SK-N-DZ (cell line): ENCODE measurements at regions not wholly inside any gene's neighbourhood (a gene's known extent, or its start where the extent isn't known, plus 50 kb on each side); places are given as distances from the start of the nearest gene placed in this dataset.
"Not testable (repeated sequence)": the region's sequence is repeated elsewhere in the genome, so short reads cannot be mapped to it uniquely, and the experiment has no call there.

Experiments used
- DNase-seq: peaks from one replicate; pipeline ENCODE4 v3.0.0-alpha.2; 2015; ENCODE audit warnings: low spot score

DNA sequence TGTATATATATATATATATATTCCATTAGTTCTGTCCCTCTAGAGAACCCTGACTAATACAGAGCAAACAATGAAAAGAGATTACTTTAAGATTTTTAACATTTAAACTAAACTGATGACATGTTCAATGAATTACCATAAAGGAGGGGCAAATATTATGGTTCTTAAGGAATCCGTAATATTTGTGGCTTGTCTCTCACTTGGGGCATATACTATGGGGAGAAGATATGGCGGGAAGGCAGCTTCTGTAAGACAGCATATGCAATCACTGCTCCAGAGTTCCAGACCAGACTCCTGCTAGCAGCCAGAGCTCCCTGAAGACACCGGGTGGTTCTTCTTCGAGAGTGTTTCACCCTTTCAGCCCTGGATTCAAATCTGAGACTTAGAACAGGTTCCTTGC lies 321.1 kb upstream of the NT5E start:
- no peak for DNase-seq

DNA sequence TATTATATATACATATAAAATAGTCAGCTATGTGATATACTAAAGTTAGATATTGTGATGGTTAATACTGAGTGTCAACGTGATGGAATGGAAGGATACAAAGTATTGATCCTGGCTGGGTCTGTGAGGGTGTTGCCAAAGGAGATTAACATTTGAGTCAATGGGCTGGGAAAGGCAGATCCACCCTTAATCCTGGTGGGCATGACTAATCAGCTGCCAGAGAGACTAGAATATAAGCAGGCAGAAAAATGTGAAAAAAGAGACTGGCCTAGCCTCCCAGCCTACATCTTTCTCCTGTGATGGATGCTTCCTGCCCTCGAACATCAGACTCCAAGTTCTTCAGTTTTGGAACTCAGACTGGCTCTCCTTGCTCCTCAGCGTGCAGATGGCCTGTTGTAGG lies 321.6 kb upstream of the NT5E start:
- not testable (repeated sequence) for DNase-seq

DNA sequence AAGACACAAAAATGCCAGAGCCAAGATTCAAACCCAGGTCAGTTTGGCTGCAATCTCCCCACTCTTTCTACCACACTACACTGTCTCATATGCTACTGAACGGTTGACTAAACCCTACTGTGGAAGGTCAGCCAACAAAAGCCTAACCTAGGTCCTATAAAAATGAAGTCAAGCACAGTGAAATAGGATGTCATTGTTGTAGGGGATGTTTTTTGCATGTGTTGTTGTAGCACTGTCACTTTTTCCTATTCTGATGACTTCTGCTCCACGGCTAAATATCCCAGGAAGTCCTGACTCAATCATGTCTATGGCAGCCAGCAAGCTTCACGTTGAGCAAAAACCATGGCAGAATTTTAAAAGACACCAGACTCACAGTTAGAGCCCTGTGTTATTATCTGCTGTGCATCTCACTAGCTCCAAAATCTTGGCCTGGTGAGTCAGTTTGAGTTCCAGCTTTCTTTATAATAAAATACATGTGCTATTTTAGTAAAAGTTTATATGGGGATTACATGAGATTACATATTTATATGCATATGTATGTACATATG lies 322.1 kb upstream of the NT5E start:
- no peak for DNase-seq

DNA sequence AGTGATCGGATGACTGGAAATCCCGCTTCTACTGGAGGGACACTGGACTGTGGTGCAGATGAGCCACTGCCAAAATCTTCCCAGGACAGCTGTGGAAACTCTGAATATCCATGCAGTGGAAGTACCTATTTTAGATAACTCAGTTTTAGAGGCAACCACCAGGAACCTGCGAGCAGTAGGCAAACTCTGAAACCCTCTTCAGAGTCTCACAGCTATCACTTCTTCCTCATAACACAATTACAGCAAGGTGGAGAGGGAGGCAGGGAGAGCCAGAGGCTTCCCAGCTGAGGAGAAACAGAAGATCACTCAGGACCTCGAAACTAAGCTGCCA lies 322.8 kb upstream of the NT5E start:
- no peak for DNase-seq

DNA sequence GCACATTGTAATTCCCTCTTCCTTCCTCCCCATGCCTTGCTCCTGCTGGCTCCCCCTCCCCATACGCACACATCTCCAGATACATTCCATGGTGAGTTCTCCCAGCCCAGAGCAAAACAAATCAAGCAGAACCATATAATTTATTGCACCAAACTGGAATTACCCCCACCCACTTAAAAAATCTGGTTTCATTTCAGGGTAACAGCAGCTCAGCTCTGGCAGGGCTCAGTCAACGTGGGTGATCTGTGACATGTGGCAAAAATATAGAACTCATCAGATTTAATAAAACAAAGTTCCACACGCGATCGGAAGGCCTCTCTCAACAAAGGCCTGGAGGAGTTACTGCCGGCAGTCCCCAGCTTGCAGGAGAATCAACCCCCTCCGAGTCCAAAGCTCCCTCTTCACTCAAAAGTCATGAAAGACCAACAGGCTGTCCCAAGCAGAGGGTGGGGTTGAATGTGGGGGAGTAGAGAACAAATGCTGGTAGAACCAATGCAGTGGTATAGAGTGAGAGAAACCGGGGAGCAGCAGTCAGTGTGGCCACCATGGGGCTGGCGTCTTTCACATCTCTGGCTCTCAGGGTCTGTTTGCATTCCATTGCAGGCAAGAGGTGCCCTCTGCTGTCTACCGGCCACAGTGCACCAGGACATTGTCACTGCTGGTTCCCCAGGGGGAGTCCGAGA lies 323.3 kb upstream of the NT5E start:
- peak; percentile 77 for DNase-seq

DNA sequence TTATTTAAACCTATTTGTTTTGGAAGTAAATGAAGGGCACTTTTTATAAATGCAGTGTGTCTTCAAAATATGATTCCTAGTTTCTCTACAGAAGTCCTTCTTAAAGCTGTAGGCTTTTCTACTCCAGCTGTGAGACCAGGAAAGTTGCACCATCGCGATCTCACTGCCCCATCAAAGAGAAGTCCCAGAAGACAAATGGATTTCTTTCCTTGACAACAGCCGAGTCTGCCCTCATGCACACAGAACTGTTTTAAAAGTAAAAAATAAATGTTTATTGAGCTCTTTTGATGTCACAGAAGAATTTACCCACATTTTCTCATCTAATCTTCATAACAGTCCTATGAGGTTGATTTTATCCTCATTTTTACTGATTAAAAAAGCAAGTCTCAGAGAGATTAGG lies 324.4 kb upstream of the NT5E start:
- DNase-seq: no peak

DNA sequence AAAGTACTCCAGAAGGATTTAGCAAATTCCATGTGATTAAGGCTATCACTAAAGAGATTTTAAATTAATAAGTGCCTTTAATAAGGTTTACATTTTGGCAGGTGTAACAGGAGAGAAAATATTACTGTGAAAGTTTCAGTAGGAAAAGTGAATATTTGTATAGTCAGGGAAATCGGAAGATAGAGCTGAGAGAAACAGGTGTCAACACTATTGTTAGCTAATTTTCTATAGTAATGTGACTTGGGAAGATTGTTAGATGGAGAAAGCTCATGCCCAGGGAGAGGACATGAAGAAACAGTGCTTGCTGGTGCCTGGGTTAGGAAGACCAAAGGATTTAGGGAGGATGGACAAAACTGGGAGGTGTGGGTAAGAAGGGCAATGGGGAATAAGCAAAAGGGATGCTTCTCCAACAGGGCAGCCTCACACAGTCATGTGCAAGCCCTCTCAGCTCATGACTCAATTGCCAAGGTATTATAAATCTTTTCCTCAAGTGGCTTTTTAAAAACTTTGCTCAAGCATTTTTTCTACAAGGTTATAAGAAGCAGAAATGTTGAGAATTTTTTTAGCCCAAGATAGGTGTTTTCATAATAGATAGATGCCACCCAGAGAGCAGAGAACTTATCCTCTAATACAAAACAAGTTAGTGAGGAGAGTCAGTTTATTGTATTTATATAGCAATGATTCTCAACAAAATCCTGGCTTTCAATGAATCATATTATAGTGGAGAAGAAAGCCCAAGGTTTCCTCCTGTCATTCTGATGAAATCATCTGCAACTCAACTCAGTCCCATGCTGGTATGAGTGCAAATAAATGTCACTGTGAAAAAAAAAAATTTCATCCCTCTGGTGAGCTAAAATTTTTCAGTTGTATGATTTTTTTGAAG lies 325.2 kb upstream of the NT5E start:
- no peak for DNase-seq

DNA sequence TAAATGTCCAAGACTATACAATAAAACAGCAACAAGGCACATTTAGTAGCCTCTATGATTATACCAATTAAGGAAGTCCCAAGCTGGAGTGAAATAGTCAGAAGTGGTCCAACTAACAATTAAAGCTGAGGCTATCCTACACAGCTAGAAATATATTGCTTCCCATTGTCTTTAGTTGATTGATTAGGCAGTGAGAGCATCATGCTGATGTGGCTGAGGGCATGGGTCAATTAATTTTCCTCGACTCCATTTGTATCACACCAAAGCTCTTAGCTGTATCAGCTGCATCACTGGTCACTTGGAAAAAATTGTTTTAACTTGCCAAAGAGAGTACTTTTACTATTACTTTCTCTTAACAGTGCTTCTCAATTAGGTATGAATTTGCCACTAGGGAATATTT lies 328.7 kb upstream of the NT5E start:
- no peak for DNase-seq

DNA sequence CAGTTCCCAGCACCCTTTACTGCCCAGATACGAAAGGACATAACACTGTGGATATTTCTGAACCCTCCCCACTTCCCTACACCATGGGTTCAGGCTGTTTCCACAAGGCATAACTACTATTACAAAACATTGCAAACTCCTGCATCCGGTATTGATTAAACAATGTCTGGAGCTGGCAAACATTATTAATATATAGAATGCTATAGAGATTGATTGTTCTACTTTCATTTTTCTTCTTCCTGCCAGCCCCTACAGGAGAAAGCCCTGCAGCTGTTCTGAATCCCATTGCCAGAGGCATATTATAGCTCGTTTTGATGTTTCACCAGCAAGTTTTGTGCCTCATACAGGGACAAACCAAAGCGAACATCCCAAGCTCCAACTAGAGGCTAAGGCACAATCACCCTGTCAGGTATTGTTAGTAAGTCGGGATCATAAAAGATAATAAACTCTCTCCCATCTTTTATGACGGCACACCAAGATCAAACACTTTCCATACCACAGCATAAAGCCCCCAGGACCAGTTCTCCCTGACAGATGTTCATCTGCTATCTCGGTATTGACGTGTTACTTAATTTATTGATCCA lies 331.1 kb upstream of the NT5E start:
- DNase-seq: no peak

DNA sequence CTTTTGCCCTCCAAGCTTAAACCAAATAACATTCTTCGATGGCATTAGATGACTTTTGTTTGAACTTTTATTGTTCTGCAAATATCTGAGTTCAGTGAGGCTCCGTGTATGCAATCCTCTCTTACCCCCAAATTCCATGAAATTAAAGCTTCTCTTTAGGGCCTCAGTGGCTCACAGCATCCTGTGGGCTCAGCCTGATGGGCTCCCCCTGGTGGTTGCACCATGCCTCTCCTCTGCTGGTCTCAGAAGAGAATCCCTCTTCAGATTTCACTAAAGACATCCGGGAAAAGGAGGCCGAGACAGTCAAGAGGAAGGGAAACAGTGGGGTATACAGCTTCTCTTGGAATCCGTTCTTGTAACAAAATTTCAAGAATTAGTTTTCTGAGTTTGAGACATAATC lies 331.6 kb upstream of the NT5E start:
- no peak for DNase-seq

DNA sequence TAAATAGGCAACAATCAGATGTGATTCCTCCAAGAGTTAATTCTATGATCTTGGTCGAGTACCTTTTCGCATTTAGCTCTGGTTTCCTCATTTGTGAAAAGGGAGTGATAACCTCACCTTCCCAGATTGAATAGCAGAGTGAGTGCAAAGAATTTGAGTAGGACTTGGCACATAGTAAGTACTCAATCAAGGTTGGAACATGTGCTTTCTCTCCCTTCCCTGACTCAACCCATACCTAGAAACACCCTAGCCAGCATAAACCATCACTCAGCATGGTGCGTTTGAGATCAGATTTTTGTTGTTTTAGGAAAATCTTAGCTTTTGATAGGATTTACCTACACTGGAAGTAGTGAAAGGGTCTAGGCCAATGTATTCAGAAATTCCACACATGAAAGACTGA lies 333.4 kb upstream of the NT5E start:
- no peak for DNase-seq

DNA sequence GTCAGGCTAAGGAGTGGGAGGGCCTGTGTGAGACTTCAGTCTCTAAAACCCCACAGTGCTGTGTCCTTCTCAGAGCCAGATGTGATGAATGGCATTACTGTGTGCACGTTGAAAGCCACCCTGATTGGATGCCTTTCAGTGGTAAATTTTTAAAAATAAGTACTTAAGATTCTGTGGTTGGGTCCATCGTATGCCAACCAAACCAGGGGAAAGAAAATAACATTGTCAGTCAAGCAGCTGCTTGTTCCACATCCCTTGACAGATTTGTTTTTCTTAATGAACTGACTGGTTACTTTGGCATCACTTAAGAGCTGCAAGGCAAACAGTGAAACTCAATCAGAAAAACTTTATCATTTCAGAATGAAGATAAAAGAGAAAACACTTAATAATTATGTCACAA lies 334.0 kb upstream of the NT5E start:
- no peak for DNase-seq

DNA sequence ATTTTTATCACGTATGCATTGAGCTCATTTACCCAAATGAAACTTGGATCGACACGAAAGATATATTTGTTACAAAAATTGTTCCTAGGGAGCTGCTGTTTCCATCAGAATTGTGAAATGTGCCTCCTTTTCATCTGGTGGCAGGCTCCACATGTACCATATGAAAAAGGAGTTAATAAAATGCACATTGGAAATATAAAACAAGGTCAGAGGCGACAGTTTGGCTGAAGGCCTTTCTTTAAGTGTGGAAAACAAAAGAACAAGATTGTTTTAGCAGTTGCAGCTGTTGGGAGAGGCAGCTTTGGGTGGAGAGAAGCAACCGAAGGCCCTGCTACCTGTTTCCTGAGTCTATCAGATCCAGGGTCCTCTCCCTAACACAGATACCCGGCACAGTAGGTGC lies 334.5 kb upstream of the NT5E start:
- DNase-seq: no peak

DNA sequence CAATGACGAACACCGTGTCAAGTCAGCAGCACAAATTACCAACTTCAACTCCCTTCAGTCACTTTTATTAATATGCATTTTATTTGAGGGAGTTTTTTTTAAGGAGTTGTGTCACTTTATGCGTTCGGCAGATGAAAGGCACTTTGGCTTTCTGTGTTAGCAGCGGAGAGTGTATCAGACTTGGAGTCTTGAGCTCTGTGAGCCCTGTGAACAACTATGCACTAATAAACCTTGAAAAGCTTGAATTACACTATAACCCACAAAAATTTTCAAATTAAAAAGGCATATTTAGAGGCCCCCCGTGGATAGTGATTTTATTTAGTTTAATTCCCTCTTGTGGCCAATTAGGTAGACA lies 335.3 kb upstream of the NT5E start:
- no peak for DNase-seq

DNA sequence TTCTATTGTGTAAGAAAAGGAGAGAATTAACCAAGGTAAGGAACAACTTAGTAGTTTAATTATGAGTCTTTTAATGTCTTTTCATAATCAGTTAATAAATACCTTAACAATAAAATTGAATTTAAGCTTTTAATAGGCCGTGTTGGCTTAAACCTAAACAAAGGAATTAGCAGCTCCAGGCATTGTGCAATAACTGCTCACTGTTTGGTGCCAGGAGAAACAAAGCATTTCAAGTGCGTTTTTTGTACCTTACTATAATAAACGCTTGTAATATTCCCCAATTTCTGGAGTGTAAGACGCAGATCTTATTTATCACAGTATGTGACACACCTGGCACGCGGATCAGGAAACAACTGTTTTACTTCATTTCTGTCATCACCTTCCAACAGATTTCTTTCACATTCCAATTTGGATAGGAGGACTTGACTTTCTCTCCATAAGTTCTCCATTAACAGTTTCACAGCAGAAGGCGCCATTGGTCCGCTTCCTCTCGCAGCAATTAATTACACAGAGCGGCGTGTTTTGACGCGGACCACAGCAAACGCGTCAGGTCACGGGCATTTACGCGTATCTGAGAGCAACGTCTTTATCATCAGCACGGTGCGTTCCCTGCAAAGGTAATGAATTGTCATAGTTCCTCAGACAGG lies 335.8 kb upstream of the NT5E start:
- no peak for DNase-seq

DNA sequence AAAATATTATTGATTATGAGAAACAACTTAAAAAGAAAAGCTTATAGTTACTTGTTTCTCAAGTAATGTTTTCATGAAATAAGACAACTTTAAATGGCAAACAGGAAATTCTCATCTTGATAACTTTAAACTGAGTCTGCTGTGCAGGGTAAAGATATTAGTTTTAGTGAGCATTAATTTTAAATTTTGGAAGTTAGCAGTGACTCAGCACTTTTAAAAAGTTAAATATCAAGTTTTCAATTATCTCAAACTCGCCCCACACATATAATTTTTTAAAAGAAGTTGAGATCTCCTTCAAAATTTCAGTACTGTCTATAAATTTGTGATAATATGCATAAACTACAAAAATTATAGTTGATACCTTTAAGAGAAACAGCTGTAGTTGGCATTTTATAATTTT lies 337.3 kb upstream of the NT5E start:
- DNase-seq: no peak

DNA sequence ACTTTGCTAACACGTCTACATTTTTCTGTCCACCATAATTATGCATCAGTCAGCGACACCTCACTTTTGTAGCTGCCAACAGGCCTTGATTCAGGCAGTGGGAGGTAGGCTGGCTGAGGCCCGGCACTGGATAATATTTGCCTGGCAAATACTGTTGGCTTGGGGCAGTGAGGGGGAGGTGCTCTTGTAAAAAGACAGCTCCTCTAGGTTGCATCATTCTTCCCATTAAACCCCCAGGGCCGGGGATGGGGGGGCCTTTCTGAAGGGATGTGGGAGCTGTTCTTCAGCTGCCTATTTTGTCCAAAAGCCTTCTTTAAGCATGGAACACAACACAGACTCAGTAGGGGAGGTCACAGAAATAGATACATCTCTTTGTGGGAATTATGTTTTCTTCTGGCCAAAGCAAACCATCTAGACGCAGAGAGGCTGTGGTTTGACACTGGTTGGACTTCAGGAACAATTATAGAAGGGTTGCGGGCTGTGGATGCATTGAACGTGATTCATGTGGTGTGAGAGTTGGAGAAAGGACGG lies 338.3 kb upstream of the NT5E start:
- DNase-seq: no peak

DNA sequence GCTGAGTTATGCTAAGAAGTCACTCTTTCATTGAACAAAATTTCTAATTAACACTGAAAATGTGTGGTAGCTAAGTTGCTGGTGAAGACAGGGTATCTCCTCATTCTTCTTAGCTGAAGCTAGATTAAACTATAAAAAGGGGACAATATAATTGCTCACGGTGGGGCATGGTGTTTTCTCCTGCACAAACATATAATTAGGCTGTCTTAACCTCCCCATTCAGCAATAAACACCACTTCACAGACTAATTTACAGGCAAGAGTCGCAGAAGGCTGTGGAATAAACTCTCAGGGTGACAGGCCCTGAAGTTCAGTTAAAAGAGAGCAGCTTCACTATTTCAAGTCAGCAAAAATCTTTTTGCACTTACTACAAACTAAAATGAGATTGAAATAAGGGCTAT lies 338.9 kb upstream of the NT5E start:
- no peak for DNase-seq

DNA sequence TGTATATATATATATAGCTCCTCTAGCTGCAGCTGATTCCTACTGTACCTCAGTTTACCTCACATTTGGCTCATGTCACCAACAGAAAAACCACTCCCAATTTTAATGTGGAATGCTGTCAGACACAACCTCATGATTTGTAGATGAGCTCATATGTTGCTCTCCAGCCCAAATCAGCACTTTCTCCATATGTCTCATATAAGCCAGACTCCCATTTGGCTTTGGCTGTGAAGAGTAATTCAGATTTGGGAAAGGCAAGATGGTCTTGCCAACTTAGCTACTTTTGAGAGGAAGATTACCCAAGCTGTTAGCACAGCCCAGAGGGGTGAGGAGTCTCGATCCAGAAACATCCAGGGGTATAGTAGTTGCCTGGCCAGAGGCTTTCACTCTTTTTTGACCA lies 342.2 kb upstream of the NT5E start:
- DNase-seq: no peak

DNA sequence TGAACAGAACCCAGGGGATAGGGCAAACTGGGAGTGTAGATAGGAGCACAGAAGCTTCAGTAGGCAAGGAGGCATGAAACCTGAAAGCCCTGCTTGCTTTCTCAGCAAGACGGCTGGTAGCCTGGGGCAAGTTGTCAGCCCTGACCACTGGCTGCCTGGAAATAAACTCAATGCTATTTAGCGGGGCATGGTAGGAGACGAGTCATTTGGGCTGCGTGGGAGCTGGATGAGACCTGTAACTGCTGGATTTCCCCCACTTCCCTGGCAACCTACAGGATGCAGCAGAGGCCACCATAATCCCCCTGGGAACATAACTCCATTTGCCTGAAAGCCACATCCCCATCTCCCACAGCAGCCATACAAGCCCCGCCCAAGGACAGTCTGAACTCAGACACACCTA lies 332.6 kb upstream of the TBX18 start:
- DNase-seq: no peak

DNA sequence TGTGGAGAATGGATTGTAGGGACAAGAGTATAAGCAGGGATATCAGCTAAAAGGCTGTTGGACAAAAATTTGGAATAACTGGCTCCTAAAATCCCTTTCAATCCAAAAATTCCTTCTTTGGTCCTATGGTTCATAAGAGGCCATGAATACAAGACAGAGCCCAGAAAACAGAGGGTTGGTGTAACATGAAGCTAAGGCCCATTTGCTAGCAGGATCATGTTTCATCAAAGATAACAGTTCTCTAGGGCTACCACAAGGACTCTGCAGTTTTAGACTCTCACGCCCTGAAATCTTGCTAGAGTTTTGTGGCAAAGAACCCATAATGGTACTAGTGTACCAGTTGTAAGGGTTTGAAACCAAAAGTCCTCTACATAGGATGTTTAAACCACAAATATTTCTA lies 327.8 kb upstream of the TBX18 start:
- DNase-seq: no peak

DNA sequence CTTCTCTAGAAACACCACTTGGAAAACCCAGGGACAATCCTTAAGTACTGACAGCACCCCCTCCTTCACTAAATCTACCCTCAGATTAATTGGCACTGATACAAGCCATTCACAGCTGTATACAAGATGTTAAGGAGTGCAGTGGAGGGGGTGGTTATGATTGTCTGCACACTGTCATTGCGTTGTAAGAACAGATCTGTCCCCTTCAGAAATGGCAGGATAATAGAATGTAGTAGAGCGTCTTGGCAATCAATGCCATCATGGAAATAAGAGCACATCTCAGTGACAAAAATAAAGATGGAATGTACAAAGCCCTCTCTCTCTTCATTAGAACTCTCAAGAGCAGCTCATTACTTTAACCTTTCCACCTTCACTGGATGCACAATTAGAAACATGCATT lies 324.9 kb upstream of the TBX18 start:
- peak; percentile 29 for DNase-seq
